H1 (cell line): ENCODE measurements at regions not wholly inside any gene's neighbourhood (a gene's known extent, or its start where the extent isn't known, plus 50 kb on each side); places are given as distances from the start of the nearest gene placed in this dataset.
A peak's percentile ranks its signal among the peaks of the same experiment; 100 is the strongest.

Source experiments
- CTCF ChIA-PET: fragments of 300-600 bp; sonication (Branson Sonifier 250); formaldehyde crosslinking; loops from one replicate; lab custom pipeline; 2021; ENCODE audit not compliant: partially characterized antibody; lab: Charles Lee
- POLR2A ChIA-PET: fragments of 300-600 bp; sonication (Branson Sonifier 250); formaldehyde crosslinking; loops from one replicate; lab custom pipeline; 2021; ENCODE audit warnings: inconsistent platforms; ENCODE audit not compliant: partially characterized antibody; lab: Charles Lee
- DNase-seq, 2 experiments: peaks; one replicate each; pipeline versions ENCODE4 v3.0.0 to v3.0.0-alpha.2; 2010 to 2022; ENCODE audit warnings: low spot score in 2 of 2, low read depth in 1 of 2, mixed read lengths in 1 of 2
- FAIRE-seq: peaks from 2 replicates; lab custom pipeline; 2011; peaks lifted over from hg19 to GRCh38; lab: Jason Lieb, UNC
- H2AFZ ChIP-seq: 2 replicates; pipeline ENCODE4 v1.8.1; 2012; ENCODE audit warnings: low read length, inconsistent platforms
- H2AK5ac ChIP-seq: 2 replicates; pipeline ENCODE4 v1.6.1; 2013; ENCODE audit warnings: low read depth, low read length
- H2BK120ac ChIP-seq: replicated peaks from 2 replicates; pipeline ENCODE3; 2013; ENCODE audit warnings: low read depth, low read length, inconsistent platforms
- H2BK12ac ChIP-seq: 2 replicates; pipeline ENCODE4 v1.6.1; 2013; ENCODE audit warnings: low read depth, low read length
- H2BK15ac ChIP-seq: 2 replicates; pipeline ENCODE4 v1.6.1; 2013; ENCODE audit warnings: low read length
- H2BK20ac ChIP-seq: 2 replicates; pipeline ENCODE4 v1.6.1; 2013; ENCODE audit warnings: low read length
- H2BK5ac ChIP-seq: 2 replicates; pipeline ENCODE4 v1.6.1; 2013; ENCODE audit warnings: low read depth, low read length
- H3K14ac ChIP-seq: 2 replicates; pipeline ENCODE4 v1.6.1; 2013; ENCODE audit warnings: inconsistent platforms; ENCODE audit not compliant: insufficient read length
- H3K18ac ChIP-seq: 2 replicates; pipeline ENCODE4 v1.6.1; 2013; ENCODE audit warnings: low read length; ENCODE audit errors: extremely low read depth
- H3K23ac ChIP-seq: 2 replicates; pipeline ENCODE4 v1.6.1; 2013; ENCODE audit warnings: inconsistent platforms; ENCODE audit not compliant: insufficient read length
- H3K23me2 ChIP-seq: 2 replicates; pipeline ENCODE4 v1.6.1; 2013; ENCODE audit warnings: low read depth, low read length
- H3K27ac ChIP-seq: 2 replicates; pipeline ENCODE4 v1.6.1; 2011; ENCODE audit warnings: low read depth, low read length, inconsistent platforms
- H3K27me3 ChIP-seq, 4 experiments: replicated peaks in 1 of 4; 1 replicate in 1 of 4; 2 replicates in 3 of 4; pipeline versions ENCODE4 v1.6.1 to v1.8.1; 2011 to 2013; ENCODE audit warnings: low read length in 3 of 4, mild to moderate bottlenecking in 3 of 4, inconsistent platforms in 2 of 4, mixed read lengths in 2 of 4, moderate library complexity in 1 of 4; ENCODE audit not compliant: control insufficient read depth in 3 of 4, insufficient read depth in 3 of 4; ENCODE audit errors: extremely low read depth in 1 of 4
- H3K36me3 ChIP-seq, 4 experiments: 2 replicates each; pipeline versions ENCODE4 v1.6.1 to v1.8.1; 2011 to 2013; ENCODE audit warnings: mild to moderate bottlenecking in 4 of 4, low read length in 3 of 4, moderate library complexity in 2 of 4, control low read depth in 1 of 4, inconsistent platforms in 1 of 4; ENCODE audit not compliant: insufficient read depth in 4 of 4, control insufficient read depth in 2 of 4
- H3K4ac ChIP-seq: replicated peaks from 2 replicates; pipeline ENCODE3; 2013; ENCODE audit warnings: low read length, low read depth, mixed read lengths, inconsistent platforms; ENCODE audit not compliant: insufficient read length
- H3K4me1 ChIP-seq, 4 experiments: replicated peaks in 1 of 4; 1 replicate in 1 of 4; 2 replicates in 3 of 4; pipeline versions ENCODE4 v1.6.1 to v1.8.1; 2011 to 2013; ENCODE audit warnings: low read length in 3 of 4, inconsistent platforms in 2 of 4, mixed read lengths in 1 of 4; ENCODE audit not compliant: insufficient read depth in 4 of 4, control insufficient read depth in 3 of 4
- H3K4me2 ChIP-seq, 2 experiments: 2 replicates each; pipeline versions ENCODE4 v1.6.1 to v1.8.1; 2011 to 2013; ENCODE audit warnings: low read depth in 2 of 2, low read length in 2 of 2, control low read depth in 1 of 2, inconsistent platforms in 1 of 2, mild to moderate bottlenecking in 1 of 2; ENCODE audit not compliant: insufficient read depth in 1 of 2
- H3K4me3 ChIP-seq, 4 experiments: fragments of 200-600, 300-600 bp in 1 of 4; sonication (generic), shearing (Covaris generic), sonication (Bioruptor Twin) in 1 of 4; 2 replicates each; pipeline versions ENCODE4 v1.5.1 to v1.8.1; 2011 to 2016; ENCODE audit warnings: low read length in 4 of 4, low read depth in 3 of 4, control low read depth in 2 of 4, inconsistent platforms in 2 of 4, mild to moderate bottlenecking in 2 of 4, mixed read lengths in 1 of 4, moderate library complexity in 1 of 4; ENCODE audit not compliant: insufficient read depth in 2 of 4; ENCODE audit errors: extremely low read depth in 1 of 4
- H3K56ac ChIP-seq: replicated peaks from 2 replicates; pipeline ENCODE3; 2013; ENCODE audit warnings: low read depth, mild to moderate bottlenecking, mixed read lengths, low read length, inconsistent platforms; ENCODE audit not compliant: insufficient read length
- H3K79me1 ChIP-seq: 2 replicates; pipeline ENCODE4 v1.6.1; 2013; ENCODE audit warnings: low read depth, low read length, control low read depth
- H3K79me2 ChIP-seq, 2 experiments: 2 replicates each; pipeline versions ENCODE4 v1.6.1 to v1.8.1; 2012 to 2013; ENCODE audit warnings: low read length in 2 of 2, mild to moderate bottlenecking in 2 of 2, inconsistent platforms in 1 of 2; ENCODE audit not compliant: insufficient read depth in 2 of 2, control insufficient read depth in 1 of 2
- H3K9ac ChIP-seq, 4 experiments: replicated peaks in 1 of 4; 1 replicate in 1 of 4; 2 replicates in 3 of 4; pipeline versions ENCODE4 v1.6.1 to v1.8.1; 2011 to 2013; ENCODE audit warnings: low read depth in 3 of 4, low read length in 3 of 4, control low read depth in 2 of 4, mild to moderate bottlenecking in 2 of 4, moderate library complexity in 2 of 4, inconsistent platforms in 1 of 4; ENCODE audit errors: extremely low read depth in 1 of 4
- H3K9me3 ChIP-seq, 2 experiments: 2 replicates each; pipeline versions ENCODE4 v1.6.1 to v1.8.1; 2012 to 2013; ENCODE audit warnings: mild to moderate bottlenecking in 2 of 2, moderate library complexity in 2 of 2, control low read depth in 1 of 2, inconsistent platforms in 1 of 2, low read depth in 1 of 2, low read length in 1 of 2, mixed read lengths in 1 of 2; ENCODE audit not compliant: insufficient read depth in 2 of 2
- H4K20me1 ChIP-seq, 2 experiments: replicated peaks in 1 of 2; 2 replicates each; pipeline versions ENCODE3 to v1.8.1; 2011 to 2013; ENCODE audit warnings: inconsistent platforms in 2 of 2, low read length in 2 of 2, mild to moderate bottlenecking in 1 of 2; ENCODE audit not compliant: insufficient read depth in 2 of 2, control insufficient read depth in 1 of 2
- H4K5ac ChIP-seq: 2 replicates; pipeline ENCODE4 v1.6.1; 2013; ENCODE audit warnings: low read length, low read depth, mixed read lengths, inconsistent platforms; ENCODE audit not compliant: insufficient read length
- H4K8ac ChIP-seq: 2 replicates; pipeline ENCODE4 v1.8.0; 2013; ENCODE audit warnings: mild to moderate bottlenecking, moderate library complexity, low read length, inconsistent platforms; ENCODE audit not compliant: insufficient read depth; ENCODE audit errors: extremely low read depth
- H4K91ac ChIP-seq: replicated peaks from 2 replicates; pipeline ENCODE3; 2013; ENCODE audit warnings: low read length, mixed read lengths, inconsistent platforms; ENCODE audit not compliant: insufficient read length
- CHD2 ChIP-seq: IDR thresholded peaks from 2 replicates; pipeline ENCODE4 v1.6.1; 2012; ENCODE audit warnings: low read length, improper control_type of control experiment
- GABPA ChIP-seq: IDR thresholded peaks from 2 replicates; pipeline ENCODE4 v1.6.1; 2011; ENCODE audit warnings: mild to moderate bottlenecking, low read length, moderate library complexity, borderline replicate concordance; ENCODE audit not compliant: insufficient read depth
- HDAC2 ChIP-seq, 2 experiments: fragments of 300-600 bp in 1 of 2; sonication (generic) in 1 of 2; IDR thresholded peaks; 2 replicates each; pipeline ENCODE4 v1.6.1; 2011 to 2012; ENCODE audit warnings: low read depth in 2 of 2, low read length in 2 of 2, mild to moderate bottlenecking in 2 of 2, moderate library complexity in 2 of 2, borderline replicate concordance in 1 of 2, inconsistent platforms in 1 of 2
- KDM4A ChIP-seq: IDR thresholded peaks from one replicate; pipeline ENCODE4 v1.7.1; 2012; ENCODE audit warnings: low read depth, mild to moderate bottlenecking, moderate library complexity, low read length, inconsistent platforms; ENCODE audit not compliant: severe bottlenecking
- POLR2A ChIP-seq, 2 experiments: IDR thresholded peaks; 1 replicate in 1 of 2; 2 replicates in 1 of 2; pipeline ENCODE4 v1.6.1; 2011; ENCODE audit warnings: low read depth in 2 of 2, low read length in 2 of 2, mild to moderate bottlenecking in 2 of 2; ENCODE audit errors: control extremely low read depth in 1 of 2
- POLR2AphosphoS5 ChIP-seq: IDR thresholded peaks from 2 replicates; pipeline ENCODE4 v1.6.1; 2011; ENCODE audit warnings: low read depth, low read length
- RXRA ChIP-seq: IDR thresholded peaks from 2 replicates; pipeline ENCODE4 v1.6.1; 2011; ENCODE audit warnings: low read depth, mild to moderate bottlenecking, low read length, moderate library complexity; ENCODE audit not compliant: insufficient read depth
- SRF ChIP-seq: IDR thresholded peaks from 2 replicates; pipeline ENCODE4 v1.6.1; 2011; ENCODE audit warnings: mild to moderate bottlenecking, low read depth, low read length, moderate library complexity
- TAF7 ChIP-seq: optimal IDR thresholded peaks from 2 replicates; pipeline ENCODE3; 2011; ENCODE audit warnings: low read depth, mild to moderate bottlenecking, inconsistent platforms, low read length, moderate library complexity, borderline replicate concordance
- TBP ChIP-seq: IDR thresholded peaks from 2 replicates; pipeline ENCODE4 v1.6.1; 2011; ENCODE audit warnings: low read depth, low read length, improper control_type of control experiment
- TCF12 ChIP-seq: IDR thresholded peaks from 2 replicates; pipeline ENCODE4 v1.6.1; 2011; ENCODE audit warnings: low read depth, mild to moderate bottlenecking, low read length
- WGBS, 2 experiments: shearing (Covaris generic) in 1 of 2; methylation state at CpG; one replicate each; pipeline versions ENCODE4 v1.1.6 to v1.1.7; 2013 to 2015; ENCODE audit warnings: low lambda C conversion rate in 2 of 2, mixed read lengths in 2 of 2, inconsistent platforms in 1 of 2, low coverage in 1 of 2, missing lambda C conversion rate in 1 of 2; ENCODE audit not compliant: insufficient replicate concordance in 2 of 2, insufficient coverage in 1 of 2, insufficient read length in 1 of 2; ENCODE audit errors: extremely low coverage in 1 of 2, missing lambda C conversion rate in 1 of 2; 5-methylcytosine and 5-hydroxymethylcytosine counted together
- TF ChIP-seq, protein P1 (sequence below): IDR thresholded peaks from 2 replicates; pipeline ENCODE4 v1.6.1; 2012; ENCODE audit warnings: inconsistent platforms
- TF ChIP-seq, protein P2 (sequence below): IDR thresholded peaks from 2 replicates; pipeline ENCODE4 v1.6.1; 2011; ENCODE audit warnings: low read length, improper control_type of control experiment

DNA sequence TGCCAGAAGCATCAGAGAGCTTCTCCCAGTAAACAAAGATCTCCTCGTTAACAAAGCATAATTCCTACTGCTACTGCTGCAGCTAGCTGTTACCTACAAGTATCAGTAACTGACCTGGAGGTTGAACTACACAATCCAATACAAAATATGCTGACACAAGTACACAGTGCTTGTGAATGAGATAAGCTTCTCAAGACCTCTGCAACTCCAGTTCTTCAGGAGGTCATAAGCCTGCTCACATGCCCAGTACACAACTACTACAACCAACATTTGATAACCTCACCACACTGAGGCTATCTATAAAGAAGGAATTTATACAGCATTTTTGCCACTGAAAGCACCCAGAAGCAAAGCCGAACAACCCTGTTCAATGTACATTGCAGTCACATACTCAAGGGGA is 66.7 kb upstream of the SMARCAD1 start:
- no peaks in the 10 kb centered on the region for H3K23me2 ChIP-seq
- FAIRE-seq (no peak), DNase-seq (no peak)
- POLR2A ChIA-PET, result no interaction called here
- H2BK5ac ChIP-seq, result no peak overlapping the region
- H3K56ac ChIP-seq, result no peak overlapping the region
- CTCF ChIA-PET, result interaction anchor here (0.6 to 3.4 kb wide), 7 partner anchors 10 to 343 kb away, joined by 3 to 11 read pairs (median 4); no protein-coding TSS in a partner anchor
- no peak overlapping the region for H2BK15ac ChIP-seq
- H3K9me3 ChIP-seq, result no peaks in the 10 kb centered on the region
- no peaks in the 10 kb centered on the region for H3K27me3 ChIP-seq
- no peak overlapping the region for H3K18ac ChIP-seq
- H3K4me3 ChIP-seq, result no peak overlapping the region
- H3K27ac ChIP-seq, result no peak overlapping the region
- no peak overlapping the region for H2AK5ac ChIP-seq
- no peak overlapping the region for H4K8ac ChIP-seq
- no peak overlapping the region for H2BK12ac ChIP-seq
- TF ChIP-seq, protein P1, sequence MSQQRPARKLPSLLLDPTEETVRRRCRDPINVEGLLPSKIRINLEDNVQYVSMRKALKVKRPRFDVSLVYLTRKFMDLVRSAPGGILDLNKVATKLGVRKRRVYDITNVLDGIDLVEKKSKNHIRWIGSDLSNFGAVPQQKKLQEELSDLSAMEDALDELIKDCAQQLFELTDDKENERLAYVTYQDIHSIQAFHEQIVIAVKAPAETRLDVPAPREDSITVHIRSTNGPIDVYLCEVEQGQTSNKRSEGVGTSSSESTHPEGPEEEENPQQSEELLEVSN, result no peak
- TF ChIP-seq KDM4A (no peak), SRF (no peak), POLR2AphosphoS5 (no peak), POLR2A (IDR thresholded peaks at IDR 0.05; ENCODE audit: control extremely low read depth in 1 of 2, low read depth in 2 of 2, low read length in 2 of 2) (no peak), HDAC2 (IDR thresholded peaks at IDR 0.05; ENCODE audit: borderline replicate concordance in 1 of 2, low read depth in 2 of 2, low read length in 2 of 2) (no peak), TAF7 (no peak), TCF12 (no peak), CHD2 (no peak), GABPA (no peak), RXRA (no peak), TBP (no peak)
- TF ChIP-seq, protein P2, sequence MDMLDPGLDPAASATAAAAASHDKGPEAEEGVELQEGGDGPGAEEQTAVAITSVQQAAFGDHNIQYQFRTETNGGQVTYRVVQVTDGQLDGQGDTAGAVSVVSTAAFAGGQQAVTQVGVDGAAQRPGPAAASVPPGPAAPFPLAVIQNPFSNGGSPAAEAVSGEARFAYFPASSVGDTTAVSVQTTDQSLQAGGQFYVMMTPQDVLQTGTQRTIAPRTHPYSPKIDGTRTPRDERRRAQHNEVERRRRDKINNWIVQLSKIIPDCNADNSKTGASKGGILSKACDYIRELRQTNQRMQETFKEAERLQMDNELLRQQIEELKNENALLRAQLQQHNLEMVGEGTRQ, result no peak
- no peaks in the 10 kb centered on the region for H3K36me3 ChIP-seq
- H3K4me1 ChIP-seq, result no peaks in the 10 kb centered on the region
- no peak overlapping the region for H2BK20ac ChIP-seq
- no peak overlapping the region for H4K91ac ChIP-seq
- H4K20me1 ChIP-seq, result no peaks in the 10 kb centered on the region
- H3K4me2 ChIP-seq, result no peak overlapping the region
- no peaks in the 10 kb centered on the region for H3K79me1 ChIP-seq
- 97% methylated on average over 2 of the region's 2 CpGs; no CpG with 5 or more reads in 1 of the 2 experiments for WGBS, 2 experiments
- no peaks in the 10 kb centered on the region for H3K79me2 ChIP-seq
- no peak overlapping the region for H2BK120ac ChIP-seq
- no peak overlapping the region for H3K14ac ChIP-seq
- H3K9ac ChIP-seq, result no peak overlapping the region
- no peak overlapping the region for H4K5ac ChIP-seq
- H3K23ac ChIP-seq, result no peak overlapping the region
- H2AFZ ChIP-seq, result peak overlapping the region; percentile 55; the same call in 1 of the 2 replicates
- H3K4ac ChIP-seq, result no peak overlapping the region
